ENCODE measurements at regions not wholly inside any gene's neighbourhood (a gene's known extent, or its start where the extent isn't known, plus 50 kb on each side); places are given as distances from the start of the nearest gene placed in this dataset.
"Not testable (repeated sequence)": the region's sequence is repeated elsewhere in the genome, so short reads cannot be mapped to it uniquely, and the experiment has no call there.

DNA sequence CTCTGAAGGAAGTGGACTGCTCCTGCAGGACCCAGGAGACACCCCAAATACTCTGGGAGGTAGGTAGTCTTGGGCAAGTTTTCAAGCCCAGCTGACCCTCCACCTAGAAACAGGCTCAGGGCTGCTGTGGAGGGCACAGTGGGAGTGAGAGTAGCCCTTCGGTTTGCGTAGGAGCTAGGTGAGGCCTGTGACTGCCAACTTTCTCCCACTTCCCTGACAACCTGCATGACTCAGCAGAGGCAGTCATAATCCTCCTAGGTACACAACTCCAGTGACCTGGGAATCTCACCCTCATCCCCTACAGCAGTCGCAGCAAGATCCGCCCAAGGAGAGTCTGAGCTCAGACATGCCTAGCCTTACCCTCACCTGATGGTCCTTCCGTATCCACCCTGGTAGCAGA is 439.1 kb downstream of the CNTNAP4 start:
- not testable (repeated sequence) for TF ChIP-seq TAF1 (IDR thresholded peaks at IDR 0.05; ENCODE audit: borderline replicate concordance, low read depth, low read length); POLR2A (IDR thresholded peaks at IDR 0.05; ENCODE audit: low read depth, low read length)
